Activated CD4-positive, alpha-beta T cell treated with anti-CD3 and anti-CD28 coated beads for 36 hours (primary cell): ENCODE measurements at regions not wholly inside any gene's neighbourhood (a gene's known extent, or its start where the extent isn't known, plus 50 kb on each side); places are given as distances from the start of the nearest gene placed in this dataset.
"Not testable (repeated sequence)": the region's sequence is repeated elsewhere in the genome, so short reads cannot be mapped to it uniquely, and the experiment has no call there.

ENCODE experiments used
- ATAC-seq: fragments of 200-7000 bp; cut with Tn5 transposase; one replicate; pipeline ENCODE4 v1.10.0; 2021; ENCODE audit warnings: mild to moderate bottlenecking, moderate library complexity
- CTCF ChIA-PET: fragments of 350-600 bp; sonication (Branson Sonifier 250); formaldehyde crosslinking; loops from one replicate; lab custom pipeline; 2021; ENCODE audit warnings: antibody characterized with exemption; lab: Charles Lee
- POLR2A ChIA-PET: fragments of 350-600 bp; sonication (Branson Sonifier 250); formaldehyde crosslinking; loops from one replicate; lab custom pipeline; 2021; ENCODE audit warnings: antibody characterized with exemption, inconsistent platforms; lab: Charles Lee
- DNase-seq: peaks from one replicate; pipeline ENCODE4 v3.0.0-alpha.2; 2020
- H3K27ac Mint-ChIP-seq: one replicate; pipeline ENCODE4 v1.8.0; 2021; ENCODE audit warnings: mixed read lengths
- H3K27me3 Mint-ChIP-seq: one replicate; pipeline ENCODE4 v1.8.0; 2021; ENCODE audit warnings: mixed read lengths
- H3K36me3 Mint-ChIP-seq: one replicate; pipeline ENCODE4 v1.8.0; 2021; ENCODE audit warnings: low read depth, mixed read lengths
- H3K4me1 Mint-ChIP-seq: one replicate; pipeline ENCODE4 v1.8.0; 2021; ENCODE audit warnings: mixed read lengths
- H3K4me3 Mint-ChIP-seq: one replicate; pipeline ENCODE4 v1.8.0; 2021; ENCODE audit warnings: mild to moderate bottlenecking, moderate library complexity, mixed read lengths
- H3K9me3 Mint-ChIP-seq: one replicate; pipeline ENCODE4 v1.8.0; 2021; ENCODE audit warnings: low read depth, mixed read lengths
- intact Hi-C, 2 experiments: fragments of 100-400 bp; cut with DNase I in 1 of 2; cut with micrococcal nuclease in 1 of 2; formaldehyde crosslinking; loops; one replicate each; pipeline versions ENCODE4 v1.14.2 to v1.15.1; 2022 to 2024; cut with DNase I, micrococcal nuclease

DNA sequence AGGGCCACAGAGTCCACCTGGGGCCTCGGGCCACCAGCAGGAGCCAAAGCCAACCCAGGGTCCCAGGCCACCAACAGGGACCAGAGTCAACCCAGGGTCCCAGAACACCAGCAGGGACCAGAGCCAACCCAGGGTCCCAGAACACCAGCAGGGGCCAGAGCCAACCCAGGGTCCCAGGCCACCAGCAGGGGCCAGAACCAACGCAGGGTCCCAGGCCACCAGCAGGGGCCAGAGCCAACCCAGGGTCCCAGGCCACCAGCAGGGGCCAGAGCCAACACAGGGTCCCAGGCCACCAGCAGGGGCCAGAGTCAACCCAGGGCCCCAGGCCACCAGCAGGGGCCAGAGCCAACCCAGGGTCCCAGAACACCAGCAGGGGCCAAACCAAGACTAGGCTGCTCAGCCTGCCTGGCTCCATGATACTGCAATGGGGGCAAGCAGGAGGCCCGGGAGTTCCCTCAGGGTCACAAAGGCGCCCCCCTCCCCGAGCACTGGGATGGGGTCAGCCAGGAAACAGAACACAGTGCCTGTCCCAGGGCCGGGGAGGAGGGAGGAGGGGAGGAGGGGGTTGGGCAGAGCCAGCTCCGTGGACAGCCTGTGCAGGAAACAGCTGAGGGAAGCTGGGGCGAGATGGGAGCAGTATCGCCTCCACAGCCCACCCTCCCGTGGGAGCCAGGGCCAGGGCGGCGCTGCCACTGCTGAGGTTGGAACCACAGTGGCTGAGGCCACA lies 62.0 kb upstream of the PRR5 start:
- CTCF ChIA-PET, result no interaction called here

GRCh38 chr22:44638971-44639760 lies 62.8 kb upstream of the PRR5 start:
- Mint-ChIP-seq H3K4me1 (no peaks in the 10 kb centered on the region), H3K27me3 (no peaks in the 10 kb centered on the region), H3K9me3 (no peaks in the 10 kb centered on the region), H3K27ac (no peak overlapping the region), H3K36me3 (no peaks in the 10 kb centered on the region), H3K4me3 (no peak overlapping the region)
- ChIA-PET CTCF (no interaction called here), POLR2A (no interaction called here)
- no peak for ATAC-seq
- intact Hi-C loops, result no loop called here
- DNase-seq, result no peak

More for the DNA sequence above, 62.0 kb upstream of the PRR5 start:
- Mint-ChIP-seq H3K9me3 (no peaks in the 10 kb centered on the region), H3K4me1 (no peaks in the 10 kb centered on the region), H3K4me3 (no peak overlapping the region), H3K27ac (no peak overlapping the region), H3K27me3 (no peaks in the 10 kb centered on the region), H3K36me3 (no peaks in the 10 kb centered on the region)
- intact Hi-C loops, result no loop called here
- POLR2A ChIA-PET, result no interaction called here
- no peak for ATAC-seq
- no peak for DNase-seq

GRCh38 chr22:44636502-44637206 lies 65.3 kb upstream of the PRR5 start:
- POLR2A ChIA-PET, intact Hi-C loops, ATAC-seq, DNase-seq, H3K4me3 Mint-ChIP-seq, H3K36me3 Mint-ChIP-seq, CTCF ChIA-PET, H3K27me3 Mint-ChIP-seq, H3K27ac Mint-ChIP-seq, H3K9me3 Mint-ChIP-seq, H3K4me1 Mint-ChIP-seq: not testable (repeated sequence)

DNA sequence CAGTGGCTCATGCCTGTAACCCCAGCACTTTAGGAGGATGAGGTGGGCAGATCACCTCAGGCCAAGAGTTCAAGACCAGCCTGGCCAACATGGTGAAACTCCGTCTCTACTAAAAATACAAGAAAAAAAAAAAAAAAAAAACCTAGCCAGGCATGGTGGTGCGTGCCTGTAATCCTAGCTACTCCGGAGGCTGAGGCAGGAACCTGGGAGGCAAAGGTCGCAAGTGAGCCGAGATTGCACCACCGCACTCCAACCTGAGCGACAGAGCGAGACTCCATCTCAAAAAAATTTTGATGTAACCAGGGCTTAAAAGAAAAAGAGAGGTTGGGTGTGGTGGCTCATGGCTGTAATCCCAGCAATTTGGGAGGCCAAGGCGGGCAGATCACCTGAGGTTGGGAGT lies 66.4 kb upstream of the PRR5 start:
- POLR2A ChIA-PET, intact Hi-C loops, H3K4me3 Mint-ChIP-seq, H3K36me3 Mint-ChIP-seq, ATAC-seq, H3K27ac Mint-ChIP-seq, H3K27me3 Mint-ChIP-seq, H3K9me3 Mint-ChIP-seq, H3K4me1 Mint-ChIP-seq, DNase-seq, CTCF ChIA-PET: not testable (repeated sequence)

DNA sequence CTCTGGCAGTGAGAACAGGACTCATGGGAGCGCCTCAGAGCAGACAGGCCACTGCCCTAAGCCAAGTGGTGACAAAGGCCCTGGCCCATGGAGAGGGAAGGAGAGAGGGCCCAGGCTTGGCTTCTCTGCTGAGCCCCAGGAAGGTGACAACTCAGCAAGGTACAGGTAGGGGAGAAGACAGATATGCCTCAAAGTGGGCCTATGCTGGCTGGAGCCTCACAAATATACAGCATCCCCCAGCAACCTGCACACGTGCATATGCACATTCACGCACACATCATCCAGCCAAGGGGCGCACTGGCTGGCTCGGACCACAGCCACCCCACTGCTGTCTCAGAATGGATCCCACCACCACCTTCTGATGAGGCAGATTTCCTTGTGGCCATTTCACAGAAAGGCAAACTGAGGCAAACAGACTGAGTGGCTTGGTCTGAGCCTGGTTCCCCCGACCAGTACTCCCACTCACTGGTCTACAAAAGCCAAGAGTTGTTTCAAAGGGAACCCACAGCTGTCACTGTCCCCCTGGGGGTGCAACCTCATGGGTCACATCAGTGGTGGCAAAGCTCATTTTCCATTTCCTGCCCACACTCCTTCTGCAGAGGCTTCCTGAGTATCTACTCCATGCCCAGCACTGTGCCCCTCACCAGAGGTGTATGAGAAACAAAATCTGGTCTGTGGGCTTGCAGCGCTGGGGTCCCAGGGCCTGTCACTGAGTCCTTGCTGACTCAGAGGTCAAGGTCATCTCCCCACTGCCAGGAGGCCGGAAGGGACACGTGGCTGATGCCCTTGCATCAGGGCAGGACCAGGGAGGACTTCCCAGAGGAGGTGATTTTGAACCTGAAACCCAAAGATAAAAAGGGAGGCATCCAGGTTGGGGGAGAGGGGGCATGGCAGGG lies 67.3 kb upstream of the PRR5 start:
- Mint-ChIP-seq H3K27me3 (no peaks in the 10 kb centered on the region), H3K36me3 (no peaks in the 10 kb centered on the region), H3K9me3 (peaks cover 4% of the 10 kb centered on the region), H3K4me1 (no peaks in the 10 kb centered on the region), H3K4me3 (no peak overlapping the region), H3K27ac (no peak overlapping the region)
- ATAC-seq (no peak), DNase-seq (no peak)
- ChIA-PET CTCF (interaction anchor here (0.5 to 0.7 kb wide), 2 partner anchors 18 to 39 kb away, joined by 3 read pairs; no protein-coding TSS in a partner anchor), POLR2A (no interaction called here)
- intact Hi-C loops, result no loop called here

DNA sequence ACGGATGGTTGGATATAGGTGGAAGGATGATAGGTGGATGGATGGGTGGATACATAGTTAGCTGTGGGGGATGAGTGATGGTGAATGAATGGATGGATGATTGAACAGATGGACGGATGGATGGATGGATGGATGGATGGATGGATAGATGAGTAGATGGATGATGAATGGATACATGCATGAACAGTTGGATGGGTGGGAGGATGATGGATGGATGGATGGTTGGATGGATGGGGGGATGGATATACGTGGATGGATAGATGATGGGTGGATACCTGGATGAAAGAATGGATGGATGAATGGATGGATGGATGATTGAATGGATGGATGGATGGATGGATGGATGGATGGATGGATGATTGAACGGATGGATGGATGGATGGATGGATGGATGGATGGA lies 68.4 kb upstream of the PRR5 start:
- POLR2A ChIA-PET, result no interaction called here
- Mint-ChIP-seq H3K4me3 (no peak overlapping the region), H3K27ac (no peak overlapping the region), H3K36me3 (no peaks in the 10 kb centered on the region), H3K4me1 (no peaks in the 10 kb centered on the region), H3K27me3 (no peaks in the 10 kb centered on the region), H3K9me3 (peaks cover 4% of the 10 kb centered on the region)
- DNase-seq, result no peak
- no peak for ATAC-seq
- CTCF ChIA-PET, result no interaction called here
- intact Hi-C loops, result no loop called here

DNA sequence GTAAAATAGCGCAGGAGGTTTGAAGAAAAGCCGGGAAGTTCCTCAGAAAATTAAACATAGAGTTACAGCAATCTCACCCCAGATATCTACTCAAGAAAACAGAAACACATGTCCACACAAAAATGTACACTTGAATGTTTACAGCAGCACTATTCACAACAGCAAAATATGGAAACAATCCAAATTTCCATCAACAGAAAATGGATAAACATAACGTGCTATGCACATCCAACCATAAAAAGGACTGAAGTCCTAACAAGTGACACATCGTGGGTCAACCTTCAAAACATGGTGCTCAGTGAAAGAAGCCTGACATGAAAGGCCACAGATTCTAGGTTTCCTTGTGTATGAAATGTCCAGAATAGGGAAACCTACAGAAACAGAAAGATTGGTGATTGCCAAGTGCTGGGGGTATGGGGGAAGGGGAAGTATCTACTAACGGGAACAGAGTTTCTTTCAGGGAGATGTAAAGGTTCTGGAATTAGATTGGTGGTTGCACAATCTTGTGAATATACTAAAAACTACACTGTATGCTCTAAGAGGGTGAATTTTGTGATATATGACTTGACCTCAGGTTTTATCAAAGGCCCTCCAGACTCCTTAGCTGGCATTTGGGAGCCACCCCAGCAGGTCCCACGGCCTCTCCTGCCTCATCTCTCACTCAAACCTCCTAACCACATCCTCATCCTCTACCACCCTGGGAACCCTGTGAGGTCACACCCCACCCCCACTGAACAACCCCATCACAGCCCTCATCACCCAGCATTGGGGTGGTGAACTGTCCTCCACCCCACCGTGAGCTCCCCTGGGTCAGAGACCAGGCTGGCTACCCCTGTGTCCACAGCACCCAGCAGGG lies 69.2 kb upstream of the PRR5 start:
- intact Hi-C loops, result no loop called here
- Mint-ChIP-seq H3K27ac (no peak overlapping the region), H3K27me3 (no peaks in the 10 kb centered on the region), H3K9me3 (peaks cover 4% of the 10 kb centered on the region), H3K36me3 (no peaks in the 10 kb centered on the region), H3K4me1 (no peaks in the 10 kb centered on the region), H3K4me3 (no peak overlapping the region)
- CTCF ChIA-PET, result no interaction called here
- DNase-seq (no peak), ATAC-seq (peak; percentile 33)
- POLR2A ChIA-PET, result no interaction called here

DNA sequence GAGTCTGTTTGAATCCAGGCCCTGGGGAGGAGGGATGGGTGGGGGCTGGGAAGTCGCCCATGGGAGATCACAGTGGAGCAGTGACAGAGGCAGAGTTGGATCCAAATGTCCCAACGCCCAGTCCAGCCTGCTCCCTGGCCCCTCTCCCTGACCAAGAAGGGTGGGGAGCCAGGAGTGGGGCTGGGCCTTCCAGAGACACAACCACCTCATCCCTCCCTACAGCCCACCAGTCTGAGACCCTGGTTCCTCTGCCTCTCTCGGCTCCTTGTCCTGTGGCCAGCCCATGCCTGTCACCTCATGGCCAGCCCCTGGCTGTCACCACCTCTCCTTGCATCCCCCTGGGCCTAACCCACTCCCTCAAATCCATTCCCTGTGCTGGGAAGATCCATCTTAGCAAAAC lies 71.2 kb upstream of the PRR5 start:
- no peak for DNase-seq
- peaks cover 4% of the 10 kb centered on the region for H3K9me3 Mint-ChIP-seq
- no peak overlapping the region for H3K4me3 Mint-ChIP-seq
- H3K27me3 Mint-ChIP-seq, result peaks cover 3% of the 10 kb centered on the region
- intact Hi-C loops, result no loop called here
- ChIA-PET CTCF (no interaction called here), POLR2A (no interaction called here)
- no peak for ATAC-seq
- peaks cover 3% of the 10 kb centered on the region for H3K4me1 Mint-ChIP-seq
- no peaks in the 10 kb centered on the region for H3K36me3 Mint-ChIP-seq
- H3K27ac Mint-ChIP-seq, result no peak overlapping the region

- POLR2A ChIA-PET, result no interaction called here
- Mint-ChIP-seq H3K36me3 (no peaks in the 10 kb centered on the region), H3K4me3 (no peak overlapping the region), H3K27ac (no peak overlapping the region), H3K9me3 (peaks cover 4% of the 10 kb centered on the region), H3K27me3 (peaks cover 3% of the 10 kb centered on the region), H3K4me1 (peaks cover 3% of the 10 kb centered on the region)
- no peak for DNase-seq
- intact Hi-C loops, result loop anchor here (10.0 kb wide), 2 partner anchors 294 to 814 kb away; partner anchors contain the start of gene EFCAB6 (in 1 of the 2)
- ATAC-seq, result no peak
- CTCF ChIA-PET, result interaction anchor here (0.6 to 5.0 kb wide), 3 partner anchors 90 to 746 kb away, joined by 3 to 32 read pairs (median 4); no protein-coding TSS in a partner anchor
Measured at GRCh38 chr22:44628835-44629234, 73.2 kb upstream of the PRR5 start.

DNA sequence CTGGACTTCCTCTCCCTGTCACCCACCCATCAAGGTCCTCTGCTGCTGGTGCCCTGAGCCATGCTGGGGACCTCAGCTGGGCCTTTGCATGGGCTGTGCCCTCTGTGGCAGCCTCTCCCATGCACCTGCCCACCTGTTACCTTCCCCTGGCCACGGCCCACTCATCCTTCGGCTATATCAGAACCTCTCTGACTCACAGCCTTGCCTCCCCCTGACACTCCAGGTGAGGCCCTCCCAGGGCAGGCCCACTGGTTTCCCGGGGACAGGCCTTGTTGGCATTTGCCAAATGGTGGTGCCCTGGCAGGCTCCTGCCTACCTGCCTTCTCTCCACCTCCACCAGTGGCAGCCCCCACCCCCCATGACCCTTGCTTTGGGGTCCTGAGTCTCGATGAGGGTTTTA lies 73.7 kb upstream of the PRR5 start:
- Mint-ChIP-seq H3K4me1 (peaks cover 3% of the 10 kb centered on the region), H3K36me3 (no peaks in the 10 kb centered on the region), H3K4me3 (no peak overlapping the region), H3K27ac (no peak overlapping the region), H3K27me3 (peaks cover 3% of the 10 kb centered on the region), H3K9me3 (peaks cover 4% of the 10 kb centered on the region)
- ATAC-seq (no peak), DNase-seq (no peak)
- POLR2A ChIA-PET, result no interaction called here
- CTCF ChIA-PET, result interaction anchor here (0.6 to 5.0 kb wide), 3 partner anchors 90 to 745 kb away, joined by 3 to 32 read pairs (median 4); no protein-coding TSS in a partner anchor
- intact Hi-C loops, result loop anchor here (10.0 kb wide), 2 partner anchors 293 to 813 kb away; partner anchors contain the start of gene EFCAB6 (in 1 of the 2)
